ENCODE measurements at regions not wholly inside any gene's neighbourhood (a gene's known extent, or its start where the extent isn't known, plus 50 kb on each side); places are given as distances from the start of the nearest gene placed in this dataset.
"Not testable (repeated sequence)": the region's sequence is repeated elsewhere in the genome, so short reads cannot be mapped to it uniquely, and the experiment has no call there.

- Histone ChIP-seq H3K27ac (ENCODE audit: low read depth, low read length) (no peak overlapping the region), H3K9ac (ENCODE audit: low read depth, low read length) (no peak overlapping the region), H3K4me3 (ENCODE audit: low read length) (no peak overlapping the region), H3K9me3 (ENCODE audit: insufficient read depth, low read depth, low read length) (no peaks in the 10 kb centered on the region), H3K4me1 (ENCODE audit: insufficient read depth, low read length) (no peaks in the 10 kb centered on the region; the same call in 1 of the 2 replicates), H3K27me3 (ENCODE audit: insufficient read depth, low read length) (no peaks in the 10 kb centered on the region), H3K36me3 (ENCODE audit: insufficient read depth, low read length) (no peaks in the 10 kb centered on the region)
- 100% methylated on average over 1 of the region's 2 CpGs for WGBS
These were observed 181.6 kb upstream of the GHR start for GRCh38 chr5:42241636-42242035.

DNA sequence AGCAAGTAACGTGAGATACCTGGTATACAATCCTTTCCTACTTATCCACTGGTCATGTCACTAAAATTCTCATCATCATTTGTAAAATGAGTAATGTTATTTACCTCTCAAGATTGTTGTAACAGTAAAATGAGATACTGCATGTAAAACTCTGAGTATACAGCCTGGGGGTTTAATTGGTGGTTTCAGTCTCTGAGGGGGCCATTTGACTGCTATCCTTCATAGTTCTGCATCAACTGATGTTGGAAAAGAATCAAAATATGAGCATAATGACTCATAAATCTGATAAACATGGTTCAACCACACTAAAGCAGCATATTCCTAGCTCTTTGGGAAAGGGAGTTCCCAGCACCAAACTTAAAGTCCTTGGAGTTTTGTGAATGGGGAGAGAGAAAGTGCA lies 181.0 kb upstream of the GHR start:
- no peak overlapping the region for H3K4me3 ChIP-seq (ENCODE audit: low read length)
- H3K36me3 ChIP-seq (ENCODE audit: insufficient read depth, low read length): no peaks in the 10 kb centered on the region
- H3K27me3 ChIP-seq (ENCODE audit: insufficient read depth, low read length): no peaks in the 10 kb centered on the region
- WGBS: no CpG with 5 or more reads among the region's 1 CpG
- H3K9ac ChIP-seq (ENCODE audit: low read depth, low read length): no peak overlapping the region
- no peaks in the 10 kb centered on the region; the same call in 1 of the 2 replicates for H3K4me1 ChIP-seq (ENCODE audit: insufficient read depth, low read length)
- peaks cover 5% of the 10 kb centered on the region; the same call in 1 of the 2 replicates for H3K9me3 ChIP-seq (ENCODE audit: insufficient read depth, low read depth, low read length)
- no peak overlapping the region for H3K27ac ChIP-seq (ENCODE audit: low read depth, low read length)

- Histone ChIP-seq H3K4me3 (ENCODE audit: low read length) (no peak overlapping the region), H3K27me3 (ENCODE audit: insufficient read depth, low read length) (no peaks in the 10 kb centered on the region), H3K36me3 (ENCODE audit: insufficient read depth, low read length) (no peaks in the 10 kb centered on the region), H3K4me1 (ENCODE audit: insufficient read depth, low read length) (no peaks in the 10 kb centered on the region; the same call in 1 of the 2 replicates), H3K9me3 (ENCODE audit: insufficient read depth, low read depth, low read length) (peaks cover 8% of the 10 kb centered on the region; the same call in 1 of the 2 replicates), H3K9ac (ENCODE audit: low read depth, low read length) (no peak overlapping the region), H3K27ac (ENCODE audit: low read depth, low read length) (no peak overlapping the region)
- 82% methylated on average over 5 of the region's 5 CpGs for WGBS
These were observed 180.3 kb upstream of the GHR start for GRCh38 chr5:42242881-42243485.

- Histone ChIP-seq H3K9ac (ENCODE audit: low read depth, low read length) (no peak overlapping the region), H3K4me3 (ENCODE audit: low read length) (no peak overlapping the region), H3K27ac (ENCODE audit: low read depth, low read length) (no peak overlapping the region), H3K36me3 (ENCODE audit: insufficient read depth, low read length) (no peaks in the 10 kb centered on the region), H3K4me1 (ENCODE audit: insufficient read depth, low read length) (no peaks in the 10 kb centered on the region), H3K9me3 (ENCODE audit: insufficient read depth, low read depth, low read length) (peaks cover 2% of the 10 kb centered on the region; the same call in 1 of the 2 replicates), H3K27me3 (ENCODE audit: insufficient read depth, low read length) (no peaks in the 10 kb centered on the region)
- WGBS: 100% methylated on average over 4 of the region's 5 CpGs
These were observed 170.9 kb upstream of the GHR start for GRCh38 chr5:42252306-42252705.

- not testable (repeated sequence) for H3K27me3 ChIP-seq (ENCODE audit: insufficient read depth, low read length); H3K36me3 ChIP-seq (ENCODE audit: insufficient read depth, low read length); H3K4me1 ChIP-seq (ENCODE audit: insufficient read depth, low read length); H3K4me3 ChIP-seq (ENCODE audit: low read length); H3K9ac ChIP-seq (ENCODE audit: low read depth, low read length); H3K27ac ChIP-seq (ENCODE audit: low read depth, low read length)
- WGBS: 95% methylated on average over 12 of the region's 12 CpGs
- peaks cover 10% of the 10 kb centered on the region for H3K9me3 ChIP-seq (ENCODE audit: insufficient read depth, low read depth, low read length)
These were observed 163.3 kb upstream of the GHR start for GRCh38 chr5:42259914-42260313.

DNA sequence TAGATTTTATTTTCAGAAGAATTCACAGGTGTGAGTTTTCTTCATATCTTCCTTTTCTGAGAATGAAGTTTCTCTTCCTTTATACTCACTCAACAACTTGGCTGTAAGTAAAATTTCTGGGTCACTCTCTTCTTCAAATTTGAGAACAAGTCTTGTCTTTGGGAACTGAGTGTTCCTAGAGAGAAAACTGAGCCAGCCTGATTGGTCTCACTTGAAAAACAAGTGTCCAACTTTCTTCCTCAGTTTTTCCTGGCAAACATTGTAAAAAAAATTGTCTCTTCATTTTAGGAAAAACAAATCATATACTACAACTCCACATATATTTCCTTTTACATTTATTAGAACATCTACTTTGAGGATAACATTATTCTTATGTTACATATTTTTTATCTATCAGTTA lies 156.1 kb upstream of the GHR start:
- Histone ChIP-seq H3K27me3 (ENCODE audit: insufficient read depth, low read length) (no peaks in the 10 kb centered on the region), H3K9me3 (ENCODE audit: insufficient read depth, low read depth, low read length) (no peaks in the 10 kb centered on the region), H3K36me3 (ENCODE audit: insufficient read depth, low read length) (no peaks in the 10 kb centered on the region), H3K4me1 (ENCODE audit: insufficient read depth, low read length) (no peaks in the 10 kb centered on the region), H3K9ac (ENCODE audit: low read depth, low read length) (no peak overlapping the region), H3K4me3 (ENCODE audit: low read length) (no peak overlapping the region), H3K27ac (ENCODE audit: low read depth, low read length) (no peak overlapping the region)

- not testable (repeated sequence) for H3K27me3 ChIP-seq (ENCODE audit: insufficient read depth, low read length); H3K4me3 ChIP-seq (ENCODE audit: low read length); H3K9ac ChIP-seq (ENCODE audit: low read depth, low read length); H3K36me3 ChIP-seq (ENCODE audit: insufficient read depth, low read length); H3K27ac ChIP-seq (ENCODE audit: low read depth, low read length); H3K9me3 ChIP-seq (ENCODE audit: insufficient read depth, low read depth, low read length); H3K4me1 ChIP-seq (ENCODE audit: insufficient read depth, low read length)
- 82% methylated on average over 1 of the region's 1 CpG for WGBS
These were observed 155.1 kb upstream of the GHR start for GRCh38 chr5:42268170-42268569.

GRCh38 chr5:42268630-42269029 lies 154.6 kb upstream of the GHR start:
- Histone ChIP-seq H3K9ac (ENCODE audit: low read depth, low read length) (no peak overlapping the region), H3K36me3 (ENCODE audit: insufficient read depth, low read length) (no peaks in the 10 kb centered on the region), H3K27me3 (ENCODE audit: insufficient read depth, low read length) (no peaks in the 10 kb centered on the region), H3K4me1 (ENCODE audit: insufficient read depth, low read length) (no peaks in the 10 kb centered on the region), H3K4me3 (ENCODE audit: low read length) (no peak overlapping the region), H3K9me3 (ENCODE audit: insufficient read depth, low read depth, low read length) (no peaks in the 10 kb centered on the region), H3K27ac (ENCODE audit: low read depth, low read length) (no peak overlapping the region)
- 100% methylated on average over 1 of the region's 2 CpGs for WGBS

DNA sequence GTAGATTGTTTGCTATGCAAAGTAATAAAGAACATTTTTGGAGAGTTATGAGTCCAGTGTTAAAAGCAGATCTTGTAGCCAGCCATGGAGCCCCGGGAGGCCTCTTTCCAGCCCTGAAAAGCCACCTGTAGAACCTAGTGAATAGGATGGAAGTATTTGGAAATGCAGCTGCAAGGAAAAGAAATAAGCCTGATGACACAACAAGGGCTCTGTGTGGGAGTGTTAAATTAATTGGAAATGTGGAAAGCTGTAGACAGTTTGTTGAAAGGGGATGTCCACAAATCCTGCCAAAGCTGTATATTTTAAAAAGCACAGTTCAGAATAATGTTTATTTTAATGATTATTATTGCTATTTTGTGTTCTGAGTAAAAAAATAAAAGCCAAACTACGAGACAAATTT lies 152.5 kb upstream of the GHR start:
- H3K4me3 ChIP-seq (ENCODE audit: low read length): no peak overlapping the region
- H3K9me3 ChIP-seq (ENCODE audit: insufficient read depth, low read depth, low read length): no peaks in the 10 kb centered on the region
- peaks cover 6% of the 10 kb centered on the region; the same call in 1 of the 2 replicates for H3K4me1 ChIP-seq (ENCODE audit: insufficient read depth, low read length)
- H3K27ac ChIP-seq (ENCODE audit: low read depth, low read length): no peak overlapping the region
- no peak overlapping the region for H3K9ac ChIP-seq (ENCODE audit: low read depth, low read length)
- WGBS: 98% methylated on average over 2 of the region's 2 CpGs
- H3K36me3 ChIP-seq (ENCODE audit: insufficient read depth, low read length): no peaks in the 10 kb centered on the region
- H3K27me3 ChIP-seq (ENCODE audit: insufficient read depth, low read length): no peaks in the 10 kb centered on the region

DNA sequence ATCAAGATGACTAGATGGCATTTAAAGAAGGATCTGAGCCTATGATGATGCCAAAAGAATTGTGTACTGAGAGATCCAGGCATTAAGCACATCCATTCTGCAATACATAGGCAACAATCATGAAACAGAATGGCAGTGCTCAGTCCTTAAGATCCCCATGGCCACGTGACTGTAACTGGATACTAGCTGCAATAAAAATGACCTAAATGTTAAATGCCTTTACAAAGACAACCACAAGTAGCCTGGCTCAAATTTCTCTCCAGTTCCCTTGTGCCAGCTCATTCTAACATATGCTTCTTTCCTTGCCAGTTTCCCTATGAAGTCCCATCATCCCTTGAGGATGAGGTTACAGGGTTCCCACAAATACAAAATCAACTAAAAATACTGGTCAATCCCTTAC lies 148.3 kb upstream of the GHR start:
- no peaks in the 10 kb centered on the region for H3K36me3 ChIP-seq (ENCODE audit: insufficient read depth, low read length)
- H3K27me3 ChIP-seq (ENCODE audit: insufficient read depth, low read length): no peaks in the 10 kb centered on the region
- H3K4me1 ChIP-seq (ENCODE audit: insufficient read depth, low read length): peaks cover 6% of the 10 kb centered on the region; the same call in 1 of the 2 replicates
- H3K4me3 ChIP-seq (ENCODE audit: low read length): no peak overlapping the region
- H3K9me3 ChIP-seq (ENCODE audit: insufficient read depth, low read depth, low read length): no peaks in the 10 kb centered on the region
- H3K27ac ChIP-seq (ENCODE audit: low read depth, low read length): no peak overlapping the region
- no peak overlapping the region for H3K9ac ChIP-seq (ENCODE audit: low read depth, low read length)
- whole genome bisulfite sequencing: 78% methylated on average over 1 of the region's 1 CpG

GRCh38 chr5:42277293-42277692 lies 145.9 kb upstream of the GHR start:
- no peaks in the 10 kb centered on the region for H3K9me3 ChIP-seq (ENCODE audit: insufficient read depth, low read depth, low read length)
- 92% methylated on average over 2 of the region's 2 CpGs for WGBS
- H3K27me3 ChIP-seq (ENCODE audit: insufficient read depth, low read length): no peaks in the 10 kb centered on the region
- H3K4me3 ChIP-seq (ENCODE audit: low read length): no peak overlapping the region
- H3K36me3 ChIP-seq (ENCODE audit: insufficient read depth, low read length): no peaks in the 10 kb centered on the region
- no peak overlapping the region for H3K27ac ChIP-seq (ENCODE audit: low read depth, low read length)
- no peak overlapping the region for H3K9ac ChIP-seq (ENCODE audit: low read depth, low read length)
- H3K4me1 ChIP-seq (ENCODE audit: insufficient read depth, low read length): peaks cover 6% of the 10 kb centered on the region; the same call in 1 of the 2 replicates

DNA sequence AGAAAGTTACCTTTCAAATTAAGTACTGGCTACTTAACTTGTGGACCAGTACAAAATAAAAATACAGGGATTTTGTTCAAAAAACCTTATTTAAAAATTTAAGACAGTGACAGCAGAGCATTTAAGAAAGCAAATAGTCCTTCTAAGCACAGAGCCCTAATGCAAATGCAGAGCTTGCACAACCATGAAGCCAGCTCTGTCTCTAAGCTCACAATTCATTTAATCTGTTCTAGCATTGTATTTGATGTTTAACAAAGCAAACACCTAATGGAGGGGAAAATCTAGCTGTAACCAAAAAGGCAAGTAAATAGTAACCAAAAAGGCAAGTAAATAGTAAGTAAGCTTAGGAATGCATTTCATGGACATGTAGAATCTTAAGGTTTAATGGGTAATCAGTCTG lies 138.7 kb upstream of the GHR start:
- no peaks in the 10 kb centered on the region for H3K9me3 ChIP-seq (ENCODE audit: insufficient read depth, low read depth, low read length)
- H3K27ac ChIP-seq (ENCODE audit: low read depth, low read length): no peak overlapping the region
- H3K36me3 ChIP-seq (ENCODE audit: insufficient read depth, low read length): no peaks in the 10 kb centered on the region
- no peak overlapping the region for H3K9ac ChIP-seq (ENCODE audit: low read depth, low read length)
- no peaks in the 10 kb centered on the region for H3K27me3 ChIP-seq (ENCODE audit: insufficient read depth, low read length)
- peaks cover 9% of the 10 kb centered on the region for H3K4me1 ChIP-seq (ENCODE audit: insufficient read depth, low read length)
- H3K4me3 ChIP-seq (ENCODE audit: low read length): no peak overlapping the region
